SU-DHL-6 (cell line): ENCODE measurements at regions not wholly inside any gene's neighbourhood (a gene's known extent, or its start where the extent isn't known, plus 50 kb on each side); places are given as distances from the start of the nearest gene placed in this dataset.

Source experiments
- H2AFZ ChIP-seq: fragments of 200-600 bp; sonication (generic); 2 replicates; pipeline ENCODE4 v1.6.1; 2014; ENCODE audit warnings: low read depth, mild to moderate bottlenecking, moderate library complexity, mixed read lengths, antibody characterized with exemption, low read length; ENCODE audit not compliant: severe bottlenecking
- H3F3A ChIP-seq: fragments of 200-600 bp; shearing (Covaris generic); 2 replicates; pipeline ENCODE4 v1.6.0; 2016; ENCODE audit warnings: antibody characterized with exemption, mild to moderate bottlenecking; ENCODE audit not compliant: insufficient read depth
- H3K27ac ChIP-seq: fragments of 200-600 bp; sonication (generic); 2 replicates; pipeline ENCODE4 v1.5.1; 2016; ENCODE audit warnings: low read depth, mild to moderate bottlenecking, low read length, moderate library complexity, mixed read lengths
- H3K27me3 ChIP-seq: fragments of 200-600 bp; sonication (generic), shearing (Covaris generic); 2 replicates; pipeline ENCODE4 v1.6.0; 2014; ENCODE audit warnings: mild to moderate bottlenecking, low read length
- H3K36me3 ChIP-seq: fragments of 200-600 bp; sonication (generic); 2 replicates; pipeline ENCODE4 v1.6.1; 2014; ENCODE audit warnings: mild to moderate bottlenecking, low read length, mixed read lengths
- H3K4me2 ChIP-seq: fragments of 300-600, 200-600 bp; shearing (Covaris generic), sonication (generic); 2 replicates; pipeline ENCODE4 v1.6.0; 2014; ENCODE audit warnings: low read length, low read depth, mild to moderate bottlenecking; ENCODE audit not compliant: poor library complexity, severe bottlenecking
- H3K4me3 ChIP-seq: fragments of 200-600 bp; sonication (generic); 2 replicates; pipeline ENCODE4 v1.5.1; 2014; ENCODE audit warnings: antibody characterized with exemption, low read length, mild to moderate bottlenecking, mixed read lengths; ENCODE audit not compliant: insufficient read depth, poor library complexity, severe bottlenecking
- H3K79me2 ChIP-seq: fragments of 200-600 bp; sonication (generic); 2 replicates; pipeline ENCODE4 v1.6.1; 2014; ENCODE audit warnings: mild to moderate bottlenecking, low read length, moderate library complexity; ENCODE audit not compliant: insufficient read depth
- H3K9ac ChIP-seq: fragments of 200-600 bp; sonication (generic); 2 replicates; pipeline ENCODE4 v1.7.0; 2014; ENCODE audit warnings: mild to moderate bottlenecking, low read length
- H3K9me2 ChIP-seq: fragments of 200-600 bp; sonication (generic); replicated peaks from 2 replicates; pipeline ENCODE4 v1.6.1; 2014; ENCODE audit warnings: low read length; ENCODE audit not compliant: insufficient read depth
- H3K9me3 ChIP-seq: fragments of 200-600 bp; sonication (generic); 2 replicates; pipeline ENCODE4 v1.6.1; 2014; ENCODE audit warnings: low read length, mixed read lengths; ENCODE audit not compliant: insufficient read depth
- H4K20me1 ChIP-seq: fragments of 200-600 bp; sonication (generic); 2 replicates; pipeline ENCODE4 v1.6.1; 2014; ENCODE audit warnings: low read depth, mild to moderate bottlenecking, antibody characterized with exemption, low read length, moderate library complexity, mixed read lengths
- EZH2phosphoT487 ChIP-seq: fragments of 200-600 bp; sonication (generic), shearing (Covaris generic); conservative IDR thresholded peaks from 2 replicates; pipeline ENCODE4 v1.6.1; 2018; ENCODE audit warnings: mild to moderate bottlenecking, antibody characterized with exemption, low read length, moderate library complexity, mixed read lengths
- TF ChIP-seq, protein P1 (sequence below): fragments of 200-600 bp; sonication (generic); IDR thresholded peaks from one replicate; pipeline ENCODE4 v1.5.1; 2017; ENCODE audit warnings: antibody characterized with exemption, mild to moderate bottlenecking, low read length, moderate library complexity; ENCODE audit not compliant: insufficient read depth, poor library complexity, severe bottlenecking

DNA sequence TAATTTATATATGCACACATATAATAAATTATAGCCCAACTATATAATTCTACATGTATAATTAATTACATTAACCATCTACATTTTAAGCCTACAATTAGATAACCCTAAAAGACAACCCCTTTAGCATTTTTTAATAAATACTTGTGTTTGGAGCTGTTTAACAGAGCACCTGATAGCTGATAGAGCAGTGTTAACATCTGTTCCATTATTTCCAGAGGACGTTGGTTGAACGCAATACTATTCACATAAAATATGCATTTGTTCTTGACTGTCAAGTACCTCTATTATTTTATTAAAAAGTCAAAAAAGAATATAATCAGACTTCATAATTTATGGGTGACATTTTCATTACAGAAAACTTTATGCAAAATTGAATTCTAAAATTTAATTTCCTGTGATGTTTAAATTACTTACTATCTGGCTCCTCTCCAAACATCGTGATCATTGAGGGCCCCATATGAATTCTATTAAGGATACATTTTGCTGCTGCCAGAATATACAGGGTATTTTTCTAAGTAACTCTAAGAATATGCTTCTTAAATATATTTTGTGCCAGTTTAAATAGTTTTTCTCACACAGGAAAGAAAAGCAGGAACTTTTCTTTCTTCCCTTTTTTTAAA is 234.3 kb downstream of the SHOX2 start:
- H4K20me1 ChIP-seq = no peaks in the 10 kb centered on the region
- H3K4me3 ChIP-seq = no peak overlapping the region
- no peak overlapping the region for H2AFZ ChIP-seq
- no peaks in the 10 kb centered on the region; the same call in 1 of the 2 replicates for H3K27me3 ChIP-seq
- no peaks in the 10 kb centered on the region for H3F3A ChIP-seq
- no peak overlapping the region for H3K4me2 ChIP-seq
- H3K9me2 ChIP-seq = no peaks in the 10 kb centered on the region
- H3K27ac ChIP-seq = no peak overlapping the region
- H3K9ac ChIP-seq = no peak overlapping the region
- H3K9me3 ChIP-seq = no peaks in the 10 kb centered on the region
- TF ChIP-seq, protein P1, sequence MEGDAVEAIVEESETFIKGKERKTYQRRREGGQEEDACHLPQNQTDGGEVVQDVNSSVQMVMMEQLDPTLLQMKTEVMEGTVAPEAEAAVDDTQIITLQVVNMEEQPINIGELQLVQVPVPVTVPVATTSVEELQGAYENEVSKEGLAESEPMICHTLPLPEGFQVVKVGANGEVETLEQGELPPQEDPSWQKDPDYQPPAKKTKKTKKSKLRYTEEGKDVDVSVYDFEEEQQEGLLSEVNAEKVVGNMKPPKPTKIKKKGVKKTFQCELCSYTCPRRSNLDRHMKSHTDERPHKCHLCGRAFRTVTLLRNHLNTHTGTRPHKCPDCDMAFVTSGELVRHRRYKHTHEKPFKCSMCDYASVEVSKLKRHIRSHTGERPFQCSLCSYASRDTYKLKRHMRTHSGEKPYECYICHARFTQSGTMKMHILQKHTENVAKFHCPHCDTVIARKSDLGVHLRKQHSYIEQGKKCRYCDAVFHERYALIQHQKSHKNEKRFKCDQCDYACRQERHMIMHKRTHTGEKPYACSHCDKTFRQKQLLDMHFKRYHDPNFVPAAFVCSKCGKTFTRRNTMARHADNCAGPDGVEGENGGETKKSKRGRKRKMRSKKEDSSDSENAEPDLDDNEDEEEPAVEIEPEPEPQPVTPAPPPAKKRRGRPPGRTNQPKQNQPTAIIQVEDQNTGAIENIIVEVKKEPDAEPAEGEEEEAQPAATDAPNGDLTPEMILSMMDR = no peak
- no peak for TF ChIP-seq EZH2phosphoT487
- no peaks in the 10 kb centered on the region for H3K36me3 ChIP-seq
- no peaks in the 10 kb centered on the region for H3K79me2 ChIP-seq

DNA sequence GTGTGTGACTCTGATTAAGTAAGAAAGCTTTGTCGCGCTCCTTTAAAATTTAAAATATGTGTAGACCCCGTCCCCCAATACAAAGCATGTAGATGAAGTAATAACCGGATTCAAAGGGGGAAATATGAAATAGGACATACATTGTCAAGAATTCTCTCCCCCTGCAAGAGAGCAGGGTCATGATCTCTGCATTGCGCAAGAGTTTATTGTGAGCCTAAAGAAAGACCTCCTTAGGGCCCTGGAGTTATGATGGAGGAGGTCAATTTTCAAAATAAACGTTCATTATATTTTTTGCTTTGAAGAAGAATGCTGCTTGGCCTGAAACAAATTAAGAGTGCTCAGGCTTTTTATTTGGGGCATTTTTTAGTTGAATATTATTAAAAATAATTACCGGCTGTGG is 235.0 kb downstream of the SHOX2 start:
- TF ChIP-seq EZH2phosphoT487 = no peak
- TF ChIP-seq, protein P1 = no peak
- Histone ChIP-seq H3K4me2 (no peak overlapping the region), H3K9me2 (no peaks in the 10 kb centered on the region), H3K4me3 (no peak overlapping the region), H3K27me3 (no peaks in the 10 kb centered on the region), H3K36me3 (no peaks in the 10 kb centered on the region), H3K9me3 (no peaks in the 10 kb centered on the region), H3F3A (no peaks in the 10 kb centered on the region), H3K79me2 (no peaks in the 10 kb centered on the region), H2AFZ (no peak overlapping the region), H4K20me1 (no peaks in the 10 kb centered on the region), H3K9ac (no peak overlapping the region), H3K27ac (no peak overlapping the region)

DNA sequence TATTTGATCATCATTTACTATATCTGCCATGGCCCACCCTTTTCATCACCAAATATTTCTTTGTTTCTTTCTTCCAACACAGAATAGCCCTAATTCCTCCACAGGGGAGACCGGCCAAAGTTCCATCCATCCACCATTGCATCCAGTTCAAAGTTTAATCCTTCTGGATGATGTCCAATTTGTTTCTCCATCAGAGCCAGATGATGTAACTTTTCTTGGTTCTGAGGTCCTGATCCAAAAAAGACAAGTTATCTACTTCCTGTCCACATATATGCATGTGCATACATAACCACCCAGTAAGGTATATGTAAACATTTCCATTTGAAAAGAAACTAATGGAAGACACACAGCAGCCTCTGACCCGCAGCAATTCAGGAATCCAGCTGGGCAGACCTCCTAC is 237.3 kb downstream of the SHOX2 start:
- Histone ChIP-seq H3K9me3 (no peaks in the 10 kb centered on the region), H3K27ac (no peak overlapping the region), H4K20me1 (no peaks in the 10 kb centered on the region), H3K36me3 (no peaks in the 10 kb centered on the region), H3K27me3 (no peaks in the 10 kb centered on the region), H3K4me3 (no peak overlapping the region), H3K9me2 (no peaks in the 10 kb centered on the region), H3F3A (no peaks in the 10 kb centered on the region), H3K9ac (no peak overlapping the region), H3K4me2 (no peak overlapping the region), H2AFZ (no peak overlapping the region), H3K79me2 (no peaks in the 10 kb centered on the region)
- TF ChIP-seq, protein P1 = no peak
- no peak for TF ChIP-seq EZH2phosphoT487
